ENCODE measurements at regions not wholly inside any gene's neighbourhood (a gene's known extent, or its start where the extent isn't known, plus 50 kb on each side); places are given as distances from the start of the nearest gene placed in this dataset.

GRCh38 chr3:156014489-156014888 is 105.9 kb upstream of the KCNAB1 start:
- Histone ChIP-seq H3K4me3 (no peak overlapping the region), H3K36me3 (no peaks in the 10 kb centered on the region), H3K9me3 (no peaks in the 10 kb centered on the region), H3K4me1 (no peaks in the 10 kb centered on the region), H3K27me3 (no peaks in the 10 kb centered on the region), H3K27ac (no peak overlapping the region)
- intact Hi-C loops (cut with DNase I; ENCODE audit: low total_unique reads): no loop called here
- TF ChIP-seq POLR2A (IDR thresholded peaks at IDR 0.05) (no peak), CTCF (IDR thresholded peaks at IDR 0.05) (no peak)
- DNase-seq: no peak

- H3K27ac ChIP-seq: no peak overlapping the region
- intact Hi-C loops (cut with DNase I; ENCODE audit: low total_unique reads): no loop called here
- no peak overlapping the region for H3K4me3 ChIP-seq
- H3K9me3 ChIP-seq: no peaks in the 10 kb centered on the region
- no peak for TF ChIP-seq CTCF (IDR thresholded peaks at IDR 0.05)
- TF ChIP-seq POLR2A (IDR thresholded peaks at IDR 0.05): no peak
- H3K27me3 ChIP-seq: no peaks in the 10 kb centered on the region
- no peaks in the 10 kb centered on the region for H3K4me1 ChIP-seq
- no peaks in the 10 kb centered on the region for H3K36me3 ChIP-seq
- DNase-seq: no peak
Measured at GRCh38 chr3:156016902-156017301, 103.5 kb upstream of the KCNAB1 start.

GRCh38 chr3:156017352-156018030 is 102.9 kb upstream of the KCNAB1 start:
- Histone ChIP-seq H3K4me3 (no peak overlapping the region), H3K4me1 (no peaks in the 10 kb centered on the region), H3K36me3 (no peaks in the 10 kb centered on the region), H3K27me3 (no peaks in the 10 kb centered on the region), H3K9me3 (no peaks in the 10 kb centered on the region), H3K27ac (no peak overlapping the region)
- intact Hi-C loops (cut with DNase I; ENCODE audit: low total_unique reads): no loop called here
- TF ChIP-seq POLR2A (IDR thresholded peaks at IDR 0.05): no peak
- no peak for TF ChIP-seq CTCF (IDR thresholded peaks at IDR 0.05)
- no peak for DNase-seq

- Histone ChIP-seq H3K27me3 (no peaks in the 10 kb centered on the region), H3K9me3 (no peaks in the 10 kb centered on the region), H3K4me1 (no peaks in the 10 kb centered on the region), H3K36me3 (no peaks in the 10 kb centered on the region), H3K4me3 (no peak overlapping the region), H3K27ac (no peak overlapping the region)
- intact Hi-C loops (cut with DNase I; ENCODE audit: low total_unique reads): no loop called here
- TF ChIP-seq CTCF (IDR thresholded peaks at IDR 0.05): no peak
- no peak for TF ChIP-seq POLR2A (IDR thresholded peaks at IDR 0.05)
- DNase-seq: no peak
Measured at GRCh38 chr3:156024904-156025533, 95.4 kb upstream of the KCNAB1 start.

GRCh38 chr3:156029208-156029607 is 91.2 kb upstream of the KCNAB1 start:
- Histone ChIP-seq H3K27me3 (no peaks in the 10 kb centered on the region), H3K36me3 (no peaks in the 10 kb centered on the region), H3K27ac (no peak overlapping the region), H3K4me1 (no peaks in the 10 kb centered on the region), H3K4me3 (no peak overlapping the region), H3K9me3 (no peaks in the 10 kb centered on the region)
- no peak for DNase-seq
- intact Hi-C loops (cut with DNase I; ENCODE audit: low total_unique reads): no loop called here
- no peak for TF ChIP-seq POLR2A (IDR thresholded peaks at IDR 0.05)
- TF ChIP-seq CTCF (IDR thresholded peaks at IDR 0.05): no peak
